GM12873 (cell line): ENCODE measurements at regions not wholly inside any gene's neighbourhood (a gene's known extent, or its start where the extent isn't known, plus 50 kb on each side); places are given as distances from the start of the nearest gene placed in this dataset.

Experiments used
- TF ChIP-seq, protein P1 (sequence below): IDR thresholded peaks from 2 replicates; pipeline ENCODE4 v1.5.1; 2012; ENCODE audit warnings: low read depth, mild to moderate bottlenecking, moderate library complexity, low read length, control low read depth; ENCODE audit not compliant: insufficient read depth; ENCODE audit errors: missing control alignments

DNA sequence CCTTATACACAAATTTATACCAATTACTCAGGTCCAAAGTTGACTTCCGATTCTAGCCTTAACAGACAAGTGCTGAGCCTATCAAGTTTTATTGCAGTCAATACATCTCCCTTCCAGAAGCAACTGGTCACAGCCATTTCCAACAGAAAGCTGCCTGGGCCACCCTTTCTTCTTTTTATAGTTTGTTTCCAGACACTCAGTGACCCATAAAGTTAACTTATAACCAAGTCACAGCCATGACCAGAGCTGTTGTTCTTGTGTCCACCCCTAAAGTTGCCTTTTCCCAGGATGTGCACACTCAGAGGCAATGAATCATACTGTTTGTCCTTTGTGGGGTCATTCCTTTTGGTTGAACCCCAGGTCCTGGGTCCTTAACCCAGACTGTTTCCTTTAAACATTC, 89.9 kb downstream of the CD83 start:
- TF ChIP-seq, protein P1, sequence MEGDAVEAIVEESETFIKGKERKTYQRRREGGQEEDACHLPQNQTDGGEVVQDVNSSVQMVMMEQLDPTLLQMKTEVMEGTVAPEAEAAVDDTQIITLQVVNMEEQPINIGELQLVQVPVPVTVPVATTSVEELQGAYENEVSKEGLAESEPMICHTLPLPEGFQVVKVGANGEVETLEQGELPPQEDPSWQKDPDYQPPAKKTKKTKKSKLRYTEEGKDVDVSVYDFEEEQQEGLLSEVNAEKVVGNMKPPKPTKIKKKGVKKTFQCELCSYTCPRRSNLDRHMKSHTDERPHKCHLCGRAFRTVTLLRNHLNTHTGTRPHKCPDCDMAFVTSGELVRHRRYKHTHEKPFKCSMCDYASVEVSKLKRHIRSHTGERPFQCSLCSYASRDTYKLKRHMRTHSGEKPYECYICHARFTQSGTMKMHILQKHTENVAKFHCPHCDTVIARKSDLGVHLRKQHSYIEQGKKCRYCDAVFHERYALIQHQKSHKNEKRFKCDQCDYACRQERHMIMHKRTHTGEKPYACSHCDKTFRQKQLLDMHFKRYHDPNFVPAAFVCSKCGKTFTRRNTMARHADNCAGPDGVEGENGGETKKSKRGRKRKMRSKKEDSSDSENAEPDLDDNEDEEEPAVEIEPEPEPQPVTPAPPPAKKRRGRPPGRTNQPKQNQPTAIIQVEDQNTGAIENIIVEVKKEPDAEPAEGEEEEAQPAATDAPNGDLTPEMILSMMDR = no peak

DNA sequence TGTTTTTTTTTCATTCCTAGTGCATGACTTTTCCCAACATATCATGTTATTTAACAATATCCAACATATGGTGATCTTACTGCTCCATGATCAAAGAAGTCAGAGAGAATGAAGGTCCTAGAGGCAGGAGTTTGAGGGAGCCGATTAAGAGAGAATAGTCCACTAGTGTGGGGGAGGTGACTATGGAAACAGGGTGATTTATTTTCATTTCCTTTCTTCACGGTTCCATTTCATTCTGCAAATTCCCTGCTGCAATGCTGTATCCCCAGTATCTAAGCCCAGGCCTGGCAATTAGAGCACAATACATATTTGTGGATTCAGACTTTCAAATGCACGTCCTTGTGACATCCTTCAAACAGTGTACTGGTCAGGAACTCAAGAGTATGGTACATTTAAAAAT, 91.4 kb downstream of the CD83 start:
- TF ChIP-seq, protein P1 = no peak

DNA sequence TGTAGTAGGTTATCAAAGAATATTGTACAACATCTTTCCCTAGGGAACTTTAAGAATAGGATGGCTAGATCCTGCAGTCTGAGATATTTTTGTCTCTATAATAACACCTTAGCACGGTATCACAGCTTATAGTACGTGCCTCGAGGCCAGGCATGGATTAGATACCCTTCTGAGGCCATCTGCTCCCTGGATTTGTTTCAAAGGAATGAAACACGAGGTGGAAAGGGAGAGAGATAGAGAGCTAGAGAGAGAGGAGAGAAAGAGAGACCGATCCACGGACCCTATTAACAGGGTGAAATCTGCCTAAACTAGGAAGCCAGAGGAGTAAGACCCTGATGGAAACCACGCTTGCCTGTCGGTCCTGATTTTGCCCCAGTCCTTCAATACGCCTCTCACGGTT, 92.5 kb downstream of the CD83 start:
- TF ChIP-seq, protein P1 = no peak

DNA sequence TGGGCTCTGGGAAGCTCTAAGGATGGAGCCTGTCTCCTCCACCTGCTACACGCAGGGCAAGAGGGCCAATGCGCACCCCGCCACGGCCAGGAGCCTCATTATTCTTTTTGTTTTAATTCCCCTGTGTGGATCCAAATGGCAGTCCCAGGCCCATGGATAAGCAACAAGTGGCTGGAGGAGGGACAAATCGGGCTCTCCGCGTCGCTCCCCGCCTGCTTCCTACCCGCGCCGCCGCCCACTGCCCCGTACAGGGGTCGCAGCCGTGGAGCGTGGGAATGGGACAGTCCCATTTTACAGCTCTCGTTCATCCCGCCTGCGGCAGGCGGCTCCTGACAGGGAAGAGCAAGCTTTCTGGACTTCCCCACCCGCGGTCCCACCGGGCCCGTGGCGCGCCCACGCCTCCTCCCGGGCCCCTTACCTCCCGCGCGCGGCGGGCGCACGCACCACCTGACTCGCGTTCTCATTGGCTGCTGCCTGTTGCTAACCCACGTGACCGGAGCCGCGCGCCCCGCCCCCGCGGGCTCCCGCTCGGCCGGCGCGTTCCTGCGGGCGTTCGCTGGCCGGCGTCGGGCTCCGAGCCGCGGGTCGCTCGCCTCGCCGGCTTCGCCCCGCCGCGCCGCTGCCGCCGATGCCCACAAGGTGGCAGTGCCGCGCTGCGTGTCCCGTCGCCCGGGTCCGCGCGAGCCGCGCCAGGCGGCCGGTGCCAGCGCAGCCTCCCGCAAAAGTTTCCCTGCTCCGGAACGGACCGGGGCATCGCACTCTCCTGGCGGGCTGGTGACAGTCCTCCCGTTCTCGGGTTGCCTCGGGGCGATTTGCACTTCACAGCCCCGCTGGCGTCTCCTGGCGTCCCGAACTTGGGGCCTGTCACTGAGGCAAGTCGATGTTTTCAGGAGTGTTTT, 93.3 kb downstream of the CD83 start:
- TF ChIP-seq, protein P1 = peak; percentile 75

DNA sequence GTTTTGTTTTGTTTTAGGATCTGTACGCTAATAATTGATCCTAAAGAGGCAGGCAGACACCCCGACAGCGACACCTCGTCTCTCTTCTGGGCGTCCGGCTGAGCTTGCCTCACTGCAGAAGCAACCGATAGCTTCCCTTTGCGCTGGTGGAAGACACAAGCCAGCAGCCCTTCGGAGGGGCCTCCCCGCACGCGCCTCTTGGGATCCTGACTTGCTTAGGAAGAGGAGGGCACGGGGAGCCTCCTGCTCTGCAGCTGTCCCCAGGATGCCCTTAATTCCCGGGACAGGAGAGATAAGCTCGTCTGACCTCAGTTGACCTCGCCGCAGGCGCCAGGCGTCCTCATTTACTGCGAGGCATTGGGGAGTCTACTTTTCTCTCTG, 94.0 kb downstream of the CD83 start:
- TF ChIP-seq, protein P1 = no peak

DNA sequence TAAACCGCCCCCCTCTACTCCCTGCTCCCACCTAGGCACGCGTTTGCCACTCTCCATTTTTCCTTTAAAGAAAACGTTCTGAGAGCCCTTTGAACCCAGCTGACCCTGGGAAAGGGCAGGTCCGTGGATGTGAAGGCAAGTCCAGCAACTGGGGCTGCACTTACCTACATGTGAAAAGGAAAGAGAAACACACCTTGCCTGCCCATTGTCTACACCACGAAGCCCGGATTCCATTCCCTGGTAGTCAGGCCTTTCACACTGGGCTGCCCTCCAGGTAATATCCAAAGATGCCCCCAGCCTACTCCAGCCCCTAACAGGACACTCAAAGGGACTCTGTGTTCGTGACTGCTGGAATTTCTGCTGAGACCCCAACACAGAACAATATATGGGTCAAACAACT, 94.4 kb downstream of the CD83 start:
- TF ChIP-seq, protein P1 = no peak

DNA sequence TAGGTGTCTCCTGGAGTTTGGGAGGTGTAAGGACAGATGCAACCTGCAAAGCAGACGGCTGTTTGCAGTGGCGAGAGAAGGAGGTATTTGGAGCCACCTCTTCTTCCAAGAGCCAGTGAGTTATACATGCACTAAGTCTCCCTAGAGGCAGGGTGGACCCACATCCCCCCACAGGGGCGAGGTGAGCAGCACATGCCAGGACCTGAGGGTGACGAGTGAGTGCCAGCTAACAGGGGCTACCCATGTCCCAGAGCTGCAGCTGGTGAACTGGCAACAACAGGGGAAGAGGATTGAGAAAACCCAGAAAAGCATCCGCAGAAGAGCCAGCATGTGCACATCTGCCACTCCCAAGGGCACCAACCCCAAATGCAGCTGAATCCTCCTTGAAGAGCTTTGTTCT, 95.1 kb downstream of the CD83 start:
- TF ChIP-seq, protein P1 = no peak
